OCI-LY7 (cell line): ENCODE measurements at regions not wholly inside any gene's neighbourhood (a gene's known extent, or its start where the extent isn't known, plus 50 kb on each side); places are given as distances from the start of the nearest gene placed in this dataset.

Experiments
- BruUV-seq: library from RNA; stranded (reverse); fragments of 400-500 nt; replicated peaks from 2 replicates; lab custom pipeline; 2021; lab: Mats Ljungman, UMichigan
- CTCF ChIA-PET: fragments of 300-600 bp; sonication (Branson Sonifier 250); formaldehyde crosslinking; loops from one replicate; lab custom pipeline; 2022; ENCODE audit warnings: antibody characterized with exemption; ENCODE audit not compliant: unreplicated experiment; lab: Charles Lee
- POLR2A ChIA-PET: fragments of 300-600 bp; sonication (Branson Sonifier 250); formaldehyde crosslinking; loops from one replicate; lab custom pipeline; 2022; ENCODE audit warnings: antibody characterized with exemption; lab: Charles Lee
- DNase-seq: peaks from one replicate; pipeline ENCODE4 v3.0.0-alpha.2; 2015; ENCODE audit warnings: low spot score
- H2AFZ ChIP-seq: fragments of 200-600 bp; sonication (generic), shearing (Covaris generic); 2 replicates; pipeline ENCODE4 v1.6.1; 2014; ENCODE audit warnings: mild to moderate bottlenecking, antibody characterized with exemption, low read length, moderate library complexity
- H3K27ac ChIP-seq: fragments of 200-600 bp; sonication (generic); 2 replicates; pipeline ENCODE4 v1.5.1; 2014; ENCODE audit warnings: mixed run types, low read depth, mild to moderate bottlenecking, moderate library complexity, low read length, inconsistent platforms; ENCODE audit not compliant: poor library complexity, severe bottlenecking
- H3K36me3 ChIP-seq: fragments of 200-600 bp; sonication (generic); 2 replicates; pipeline ENCODE4 v1.6.1; 2014; ENCODE audit warnings: mild to moderate bottlenecking, antibody characterized with exemption, low read length, moderate library complexity, mixed read lengths; ENCODE audit not compliant: insufficient read depth
- H3K4me1 ChIP-seq: fragments of 200-600 bp; sonication (generic); 2 replicates; pipeline ENCODE4 v1.5.1; 2014; ENCODE audit warnings: mild to moderate bottlenecking, low read length; ENCODE audit not compliant: insufficient read depth, poor library complexity, severe bottlenecking
- H3K4me2 ChIP-seq: fragments of 200-600 bp; sonication (generic); 2 replicates; pipeline ENCODE4 v1.6.1; 2014; ENCODE audit warnings: mild to moderate bottlenecking, low read length
- H3K4me3 ChIP-seq: fragments of 200-600 bp; sonication (generic); 2 replicates; pipeline ENCODE4 v1.5.1; 2014; ENCODE audit warnings: mild to moderate bottlenecking, low read depth, low read length; ENCODE audit not compliant: poor library complexity, severe bottlenecking
- H3K79me2 ChIP-seq: fragments of 200-600 bp; sonication (generic); 2 replicates; pipeline ENCODE4 v1.6.1; 2016; ENCODE audit warnings: low read depth, mild to moderate bottlenecking, low read length, moderate library complexity, mixed read lengths; ENCODE audit not compliant: insufficient read depth
- H3K9me2 ChIP-seq: fragments of 200-600 bp; sonication (generic); 2 replicates; pipeline ENCODE4 v1.6.1; 2016; ENCODE audit warnings: mild to moderate bottlenecking, low read length, mixed read lengths; ENCODE audit not compliant: insufficient read depth
- H3K9me3 ChIP-seq: fragments of 200-600 bp; sonication (generic); 2 replicates; pipeline ENCODE4 v1.6.1; 2014; ENCODE audit warnings: mild to moderate bottlenecking, mixed run types, low read length, mixed read lengths
- H4K20me1 ChIP-seq: fragments of 200-600 bp; sonication (generic); 2 replicates; pipeline ENCODE4 v1.6.1; 2014; ENCODE audit warnings: mild to moderate bottlenecking, antibody characterized with exemption, low read length, moderate library complexity, mixed read lengths; ENCODE audit not compliant: insufficient read depth
- EZH2phosphoT487 ChIP-seq: fragments of 200-600 bp; sonication (generic); IDR thresholded peaks from 2 replicates; pipeline ENCODE4 v1.6.1; 2018; ENCODE audit warnings: low read depth, borderline replicate concordance, mild to moderate bottlenecking, mixed run types, antibody characterized with exemption, low read length, moderate library complexity, mixed read lengths
- intact Hi-C: fragments of 100-400 bp; cut with micrococcal nuclease; formaldehyde crosslinking; loops from one replicate; pipeline ENCODE4 v1.10.0; 2022; ENCODE audit not compliant: unreplicated experiment
- TF ChIP-seq, protein P1 (sequence below): fragments of 200-600 bp; sonication (generic); conservative IDR thresholded peaks from 2 replicates; pipeline ENCODE4 v1.5.1; 2014; ENCODE audit warnings: mild to moderate bottlenecking, antibody characterized with exemption, low read length, moderate library complexity, mixed read lengths

- H4K20me1 ChIP-seq = no peaks in the 10 kb centered on the region
- ChIA-PET CTCF (no interaction called here), POLR2A (interaction anchor here (0.6 to 0.7 kb wide), 2 partner anchors 74 to 239 kb away, joined by 3 read pairs; no protein-coding TSS in a partner anchor)
- H3K79me2 ChIP-seq = no peaks in the 10 kb centered on the region
- no peak overlapping the region for H3K4me2 ChIP-seq
- no peak overlapping the region for H3K27ac ChIP-seq
- H3K4me3 ChIP-seq = no peak overlapping the region
- BruUV-seq = no TSS peak
- H3K36me3 ChIP-seq = no peaks in the 10 kb centered on the region
- intact Hi-C loops = no loop called here
- no peaks in the 10 kb centered on the region for H3K4me1 ChIP-seq
- DNase-seq = no peak
- H3K9me3 ChIP-seq = no peaks in the 10 kb centered on the region
- H2AFZ ChIP-seq = no peak overlapping the region
- TF ChIP-seq, protein P1, sequence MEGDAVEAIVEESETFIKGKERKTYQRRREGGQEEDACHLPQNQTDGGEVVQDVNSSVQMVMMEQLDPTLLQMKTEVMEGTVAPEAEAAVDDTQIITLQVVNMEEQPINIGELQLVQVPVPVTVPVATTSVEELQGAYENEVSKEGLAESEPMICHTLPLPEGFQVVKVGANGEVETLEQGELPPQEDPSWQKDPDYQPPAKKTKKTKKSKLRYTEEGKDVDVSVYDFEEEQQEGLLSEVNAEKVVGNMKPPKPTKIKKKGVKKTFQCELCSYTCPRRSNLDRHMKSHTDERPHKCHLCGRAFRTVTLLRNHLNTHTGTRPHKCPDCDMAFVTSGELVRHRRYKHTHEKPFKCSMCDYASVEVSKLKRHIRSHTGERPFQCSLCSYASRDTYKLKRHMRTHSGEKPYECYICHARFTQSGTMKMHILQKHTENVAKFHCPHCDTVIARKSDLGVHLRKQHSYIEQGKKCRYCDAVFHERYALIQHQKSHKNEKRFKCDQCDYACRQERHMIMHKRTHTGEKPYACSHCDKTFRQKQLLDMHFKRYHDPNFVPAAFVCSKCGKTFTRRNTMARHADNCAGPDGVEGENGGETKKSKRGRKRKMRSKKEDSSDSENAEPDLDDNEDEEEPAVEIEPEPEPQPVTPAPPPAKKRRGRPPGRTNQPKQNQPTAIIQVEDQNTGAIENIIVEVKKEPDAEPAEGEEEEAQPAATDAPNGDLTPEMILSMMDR = no peak
- TF ChIP-seq EZH2phosphoT487 = no peak
- H3K9me2 ChIP-seq = no peaks in the 10 kb centered on the region
Observed at GRCh38 chr6:139943391-139943790, 568.9 kb upstream of the CITED2 start.

DNA sequence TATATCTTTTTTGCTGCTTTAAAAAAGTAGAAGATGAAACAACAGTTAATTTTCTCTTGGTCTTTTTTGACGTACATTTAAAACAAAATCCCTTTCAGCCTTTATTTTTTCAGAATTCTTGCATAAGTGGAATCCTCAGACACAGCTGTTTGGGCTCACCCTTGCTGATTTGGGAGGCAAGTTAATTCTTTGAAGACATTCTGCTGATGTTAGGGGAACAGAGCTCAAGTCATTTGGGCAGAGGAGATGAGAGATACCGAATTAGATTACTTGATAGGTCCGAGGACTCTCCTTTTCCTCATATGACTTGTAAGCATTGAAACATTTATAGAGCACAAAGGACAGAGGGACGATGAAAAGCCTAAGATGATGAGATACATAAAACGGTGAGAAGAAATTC is 567.9 kb upstream of the CITED2 start:
- Histone ChIP-seq H3K4me3 (no peak overlapping the region), H3K79me2 (no peaks in the 10 kb centered on the region), H4K20me1 (no peaks in the 10 kb centered on the region), H3K4me2 (no peak overlapping the region), H3K9me2 (no peaks in the 10 kb centered on the region), H3K36me3 (no peaks in the 10 kb centered on the region), H3K4me1 (no peaks in the 10 kb centered on the region), H3K9me3 (no peaks in the 10 kb centered on the region), H2AFZ (no peak overlapping the region), H3K27ac (no peak overlapping the region)
- no TSS peak for BruUV-seq
- POLR2A ChIA-PET = interaction anchor here (0.6 kb wide), 1 partner anchor 154 kb away, joined by 3 read pairs; no protein-coding TSS in a partner anchor
- intact Hi-C loops = no loop called here
- CTCF ChIA-PET = no interaction called here
- TF ChIP-seq EZH2phosphoT487 = no peak
- TF ChIP-seq, protein P1 = no peak
- DNase-seq = no peak

DNA sequence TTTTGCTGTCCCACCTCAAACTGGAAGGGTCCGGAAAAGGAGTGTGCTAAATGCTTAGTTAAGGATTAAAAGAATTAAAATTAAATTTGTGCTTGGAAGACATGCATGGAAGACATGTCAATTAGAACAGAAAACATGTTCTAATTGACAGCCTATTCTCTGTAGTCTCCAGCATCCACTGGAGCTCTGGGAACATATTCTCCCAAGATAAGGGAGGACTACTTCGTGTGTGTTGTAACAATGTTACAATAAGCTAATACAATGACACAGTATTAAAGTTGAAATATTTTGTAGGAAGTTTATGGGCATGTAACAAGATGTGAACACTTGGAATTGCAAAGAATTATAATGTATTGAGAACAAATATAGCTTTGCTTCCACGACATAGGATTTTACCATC is 567.4 kb upstream of the CITED2 start:
- intact Hi-C loops = no loop called here
- Histone ChIP-seq H4K20me1 (no peaks in the 10 kb centered on the region), H3K4me1 (no peaks in the 10 kb centered on the region), H3K79me2 (no peaks in the 10 kb centered on the region), H3K36me3 (no peaks in the 10 kb centered on the region), H3K9me2 (no peaks in the 10 kb centered on the region), H3K4me2 (no peak overlapping the region), H2AFZ (no peak overlapping the region), H3K9me3 (no peaks in the 10 kb centered on the region), H3K4me3 (no peak overlapping the region), H3K27ac (no peak overlapping the region)
- no peak for DNase-seq
- BruUV-seq = no TSS peak
- ChIA-PET CTCF (no interaction called here), POLR2A (no interaction called here)
- TF ChIP-seq EZH2phosphoT487 = no peak
- TF ChIP-seq, protein P1 = no peak
